Activated CD8-positive, alpha-beta memory T cell treated with anti-CD3 and anti-CD28 coated beads, Interleukin-2, amount 50 U/mL, for 4 hours (primary cell): ENCODE measurements at regions not wholly inside any gene's neighbourhood (a gene's known extent, or its start where the extent isn't known, plus 50 kb on each side); places are given as distances from the start of the nearest gene placed in this dataset.
"Not testable (repeated sequence)": the region's sequence is repeated elsewhere in the genome, so short reads cannot be mapped to it uniquely, and the experiment has no call there.

Source experiments
- DNase-seq: peaks from one replicate; pipeline ENCODE4 v3.0.0-alpha.2; 2020

DNA sequence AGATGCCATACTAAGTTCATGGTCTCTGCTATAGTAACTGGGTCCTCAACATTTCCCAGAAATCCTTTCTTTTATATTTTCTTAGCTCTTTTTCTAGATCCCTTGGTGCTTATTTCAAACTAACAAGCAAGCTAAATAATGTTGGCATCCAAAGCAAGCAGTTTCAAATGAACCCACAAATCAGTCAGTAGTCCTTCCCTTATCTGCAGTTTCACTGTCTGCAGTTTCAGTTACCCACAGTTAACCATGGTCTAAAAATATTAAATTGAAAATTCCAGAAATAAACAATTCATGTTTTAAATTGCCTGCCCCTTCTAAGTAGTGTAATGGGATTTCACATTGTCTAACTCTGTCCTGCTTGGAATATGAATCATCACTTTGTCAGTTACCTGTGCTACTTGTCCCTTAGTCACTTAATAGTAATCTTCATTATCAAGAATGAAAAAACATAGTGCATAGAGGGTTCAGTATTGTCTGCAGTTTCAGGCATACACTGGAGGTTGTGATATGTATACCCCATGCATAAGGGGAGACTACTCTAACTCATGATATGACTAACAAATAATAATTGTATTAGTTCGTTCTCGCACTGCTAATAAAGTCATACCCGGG, 633.7 kb downstream of the MECOM start:
- DNase-seq: no peak

DNA sequence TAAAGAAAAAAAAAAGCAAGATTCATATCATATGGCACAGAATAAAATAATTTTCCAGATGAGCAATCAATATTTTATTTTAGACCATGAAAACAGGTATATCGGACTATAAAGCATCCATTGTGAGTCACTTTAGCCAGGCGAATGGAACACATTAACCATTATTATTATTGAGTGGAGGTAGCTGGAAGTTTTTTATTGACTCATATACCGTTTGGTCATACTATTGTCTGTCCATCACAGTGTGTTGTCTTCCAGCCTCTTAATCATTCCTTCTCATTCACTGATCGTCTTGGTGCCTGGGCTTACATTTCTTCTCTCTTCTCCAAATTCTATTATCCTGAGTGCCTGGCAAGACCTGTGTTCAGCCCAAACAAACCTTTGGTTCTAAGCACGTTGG, 634.8 kb downstream of the MECOM start:
- DNase-seq: no peak

DNA sequence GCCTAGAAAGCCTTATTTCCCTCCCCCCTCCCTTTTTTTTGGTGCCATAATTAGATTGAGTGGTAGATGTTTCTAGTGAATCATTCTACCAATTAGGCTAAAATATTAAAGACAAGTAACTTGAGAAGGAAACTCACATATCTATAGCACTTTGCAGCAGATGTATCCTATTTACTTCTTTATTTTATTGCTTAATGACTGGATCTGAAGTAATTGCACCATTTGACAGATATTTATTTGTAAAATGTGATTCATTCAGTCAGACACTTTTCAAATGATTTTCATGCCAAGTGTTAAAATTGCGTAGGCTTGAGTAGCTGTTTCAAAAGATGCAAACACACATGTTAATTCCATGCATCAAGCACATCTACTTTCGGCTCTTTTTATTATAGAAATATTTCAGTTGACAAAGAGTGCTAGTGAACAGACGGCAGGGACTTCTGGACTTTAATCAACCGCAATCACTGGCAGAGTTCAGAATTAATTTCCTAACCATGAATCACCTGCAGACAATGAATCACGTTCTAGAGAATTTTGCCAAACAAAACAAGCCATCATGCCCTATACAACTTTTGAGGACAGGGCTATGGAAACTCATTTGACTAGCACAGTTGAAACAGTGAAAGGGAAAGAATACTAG, 636.8 kb downstream of the MECOM start:
- no peak for DNase-seq

DNA sequence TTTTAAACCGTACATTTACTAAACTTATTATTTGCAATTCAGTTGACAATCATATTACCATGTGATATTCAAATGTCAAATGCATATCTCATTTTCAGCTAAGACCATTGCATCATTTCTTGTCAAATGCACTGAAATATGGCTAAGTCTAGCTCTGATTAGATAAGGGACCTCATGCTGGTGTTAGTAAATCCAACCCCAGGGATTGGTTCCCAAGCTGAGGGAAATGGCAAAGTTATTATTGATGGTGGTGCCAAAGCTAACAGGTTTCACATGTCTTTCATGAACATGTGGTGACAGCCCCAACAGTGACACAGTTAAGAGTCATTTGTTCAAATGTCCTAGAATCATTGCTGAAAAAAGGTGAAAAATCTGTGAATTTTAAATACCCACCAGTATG, 641.1 kb downstream of the MECOM start:
- DNase-seq: no peak

DNA sequence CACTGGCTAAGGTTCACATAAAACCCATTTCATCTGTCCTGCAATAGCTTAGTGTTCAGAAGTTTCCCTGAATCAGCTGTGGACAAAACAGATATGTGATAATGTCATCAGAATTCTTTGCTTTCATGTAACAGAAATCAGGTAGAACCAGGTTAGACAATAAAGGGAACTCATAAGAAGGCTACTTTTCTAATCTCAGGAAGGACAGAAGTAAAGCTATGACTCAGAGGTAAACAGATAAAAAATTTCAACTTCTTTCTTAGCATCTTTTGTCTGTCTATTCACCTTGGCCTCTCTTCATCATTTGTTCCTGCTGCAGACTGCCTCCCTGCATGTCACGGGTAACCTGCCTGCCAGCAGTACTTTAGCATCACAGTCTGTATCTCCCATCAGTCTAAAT, 643.1 kb downstream of the MECOM start:
- no peak for DNase-seq

DNA sequence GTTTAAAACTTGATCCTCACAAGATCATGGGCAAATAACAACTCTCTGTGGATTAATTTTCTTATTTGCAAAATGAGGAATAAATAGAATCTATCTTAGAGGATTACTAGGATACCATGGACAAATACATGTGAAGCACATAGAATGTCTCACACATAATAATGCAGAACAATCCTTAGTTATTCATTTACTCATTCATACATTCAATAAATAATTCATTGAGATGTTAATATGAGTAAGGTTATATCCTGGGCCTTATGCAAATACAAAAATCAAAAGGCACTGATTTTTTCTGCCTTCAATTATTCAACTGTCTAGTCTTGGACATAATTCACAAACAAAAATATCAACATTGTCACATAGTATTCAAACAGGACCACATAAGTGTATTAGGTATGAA, 654.1 kb downstream of the MECOM start:
- DNase-seq: no peak

DNA sequence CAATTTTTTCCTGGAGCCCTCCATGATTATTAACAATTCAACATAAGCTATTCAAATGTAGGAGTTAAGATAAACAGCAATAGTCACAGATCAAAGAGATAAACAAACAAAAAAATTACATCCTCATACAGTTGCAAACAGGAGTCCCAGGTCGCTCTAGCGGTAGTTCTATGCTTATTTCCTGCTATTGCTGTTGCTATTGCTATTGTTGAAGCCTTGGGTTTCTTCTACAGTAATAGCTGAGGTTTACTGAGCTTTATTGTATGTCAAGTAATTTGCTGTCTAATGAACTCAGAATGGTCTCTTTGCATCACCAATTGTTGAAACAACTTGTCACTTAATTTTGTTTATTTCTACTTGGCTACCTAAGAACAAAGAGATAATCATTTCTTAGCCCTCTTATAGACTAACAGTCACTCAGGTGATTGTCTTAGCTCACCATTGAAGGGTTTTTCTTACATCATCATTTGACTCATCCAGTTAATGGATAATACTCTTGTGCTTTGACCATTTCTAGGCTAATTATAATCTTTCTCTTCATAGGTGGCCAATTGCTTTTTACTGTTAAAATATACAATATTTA, 654.6 kb downstream of the MECOM start:
- DNase-seq: no peak

DNA sequence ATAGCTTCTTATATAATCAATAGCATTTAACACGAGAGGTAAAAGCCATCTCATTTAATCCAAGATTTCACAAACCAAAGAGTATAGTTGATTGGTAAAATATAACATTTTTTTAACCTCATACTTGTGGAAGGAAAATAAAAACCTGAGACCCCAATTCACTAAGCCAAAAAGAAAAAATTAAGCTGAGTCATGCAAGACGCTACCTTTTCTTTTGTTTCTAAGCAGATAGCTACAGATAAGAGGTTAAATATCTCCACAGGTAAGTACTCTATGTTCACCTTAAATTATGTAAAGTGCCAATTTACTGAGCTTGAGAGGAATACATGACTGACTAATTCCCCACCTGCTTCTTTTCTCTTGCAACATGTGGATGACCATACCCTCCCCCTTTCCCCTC, 656.4 kb downstream of the MECOM start:
- DNase-seq: no peak

DNA sequence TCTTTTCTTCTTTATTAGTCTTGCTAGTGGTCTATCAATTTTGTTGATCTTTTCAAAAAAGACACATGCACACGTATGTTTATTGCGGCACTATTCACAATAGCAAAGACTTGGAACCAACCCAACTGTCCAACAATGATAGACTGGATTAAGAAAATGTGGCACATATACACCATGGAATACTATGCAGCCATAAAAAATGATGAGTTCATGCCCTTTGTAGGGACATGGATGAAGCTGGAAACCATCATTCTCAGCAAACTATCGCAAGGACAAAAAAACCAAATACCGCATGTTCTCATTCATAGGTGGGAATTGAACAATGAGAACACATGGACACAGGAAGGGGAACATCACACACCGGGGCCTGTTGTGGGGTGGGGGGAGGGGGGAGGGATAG, 657.1 kb downstream of the MECOM start:
- DNase-seq: not testable (repeated sequence)

DNA sequence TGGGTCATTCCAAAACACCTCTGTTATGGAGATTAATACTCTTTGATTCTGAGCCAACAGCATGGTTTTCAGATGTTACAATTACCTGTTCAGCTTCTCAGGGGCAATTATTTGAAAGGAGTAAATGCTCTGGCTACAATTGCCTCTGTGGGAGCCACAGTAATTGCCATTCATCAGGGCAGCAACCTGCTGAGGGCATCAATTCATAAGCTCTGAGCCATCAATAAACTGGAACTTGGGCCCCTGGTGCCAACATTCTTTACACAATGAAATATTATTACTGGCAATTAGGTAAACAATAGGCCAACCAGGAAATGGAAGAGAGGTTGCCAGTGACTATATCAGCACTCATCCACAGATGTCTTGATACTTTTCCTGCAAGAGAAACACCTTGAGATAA, 660.8 kb downstream of the MECOM start:
- DNase-seq: no peak

DNA sequence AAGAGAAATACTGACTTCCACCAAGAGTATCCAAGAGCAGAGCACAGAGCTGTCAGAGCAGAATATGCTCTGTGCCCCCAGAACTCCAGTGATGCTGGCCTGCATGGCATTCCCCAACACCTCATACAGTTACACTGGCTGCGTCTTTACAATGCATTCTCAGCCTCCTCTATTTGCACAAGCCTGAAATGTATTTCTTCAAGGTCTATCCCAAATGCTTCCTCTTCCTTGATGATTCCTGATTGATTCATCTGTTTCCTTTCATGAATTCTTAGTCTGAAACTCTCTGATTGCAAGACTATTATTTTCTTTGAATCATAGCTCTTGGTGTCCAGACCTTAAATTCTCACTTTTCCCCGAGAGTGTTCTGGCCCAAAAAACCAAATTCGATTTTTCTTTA, 664.7 kb downstream of the MECOM start:
- DNase-seq: no peak

DNA sequence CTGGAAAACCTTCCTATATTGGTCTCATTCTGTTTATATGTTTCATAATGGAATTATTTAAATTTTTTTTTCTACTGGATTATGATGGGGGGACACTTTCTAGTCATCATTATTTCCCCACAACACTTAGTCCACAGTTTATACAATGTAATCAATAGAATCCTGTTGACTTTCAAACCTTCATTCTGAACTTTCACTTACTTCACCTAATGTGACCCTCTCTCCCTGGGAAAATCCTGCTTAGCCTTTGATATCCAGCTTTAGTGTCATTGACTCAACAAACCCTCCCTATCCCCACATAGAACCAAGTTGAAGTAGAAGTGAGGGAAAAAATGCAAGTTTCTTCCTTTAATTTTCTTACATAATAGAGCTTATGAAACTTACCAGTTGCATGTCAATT, 666.0 kb downstream of the MECOM start:
- no peak for DNase-seq

DNA sequence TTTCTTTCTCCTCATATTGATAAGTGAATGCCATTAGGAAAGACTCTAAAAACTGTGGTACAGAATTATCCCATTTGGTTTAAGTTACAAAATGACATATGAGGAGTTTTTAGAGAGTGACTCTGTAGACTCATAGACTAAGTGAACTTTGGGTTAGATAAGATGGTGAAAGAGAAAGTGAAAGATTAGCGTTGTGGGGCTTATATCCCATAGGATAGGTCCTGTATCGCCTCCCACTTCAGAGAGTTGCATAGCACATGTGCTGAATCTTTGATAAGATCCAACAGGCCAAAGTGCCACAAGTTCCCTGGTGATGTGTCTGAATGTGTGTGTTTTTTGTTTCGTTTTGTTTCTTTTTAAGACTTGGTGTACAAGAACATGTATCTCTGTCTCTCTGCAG, 666.9 kb downstream of the MECOM start:
- no peak for DNase-seq

DNA sequence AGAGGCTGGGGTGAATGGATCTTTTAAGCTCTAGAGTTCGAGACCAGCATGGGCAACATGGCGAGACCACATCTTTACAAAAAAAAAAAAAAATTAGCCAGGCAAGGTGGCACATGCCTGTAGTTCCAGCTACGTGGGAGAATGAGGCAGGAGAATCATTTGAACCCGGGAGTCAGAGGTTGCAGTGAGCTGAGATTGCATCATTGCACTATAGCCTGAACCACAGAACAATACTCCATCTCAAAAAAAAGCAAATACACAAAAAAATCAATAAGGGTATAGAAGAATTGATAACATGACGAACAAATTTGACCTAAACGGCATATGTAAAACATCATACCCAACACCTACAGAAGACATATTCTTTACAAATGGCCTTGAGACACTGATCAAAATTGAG, 668.4 kb downstream of the MECOM start:
- DNase-seq: no peak

DNA sequence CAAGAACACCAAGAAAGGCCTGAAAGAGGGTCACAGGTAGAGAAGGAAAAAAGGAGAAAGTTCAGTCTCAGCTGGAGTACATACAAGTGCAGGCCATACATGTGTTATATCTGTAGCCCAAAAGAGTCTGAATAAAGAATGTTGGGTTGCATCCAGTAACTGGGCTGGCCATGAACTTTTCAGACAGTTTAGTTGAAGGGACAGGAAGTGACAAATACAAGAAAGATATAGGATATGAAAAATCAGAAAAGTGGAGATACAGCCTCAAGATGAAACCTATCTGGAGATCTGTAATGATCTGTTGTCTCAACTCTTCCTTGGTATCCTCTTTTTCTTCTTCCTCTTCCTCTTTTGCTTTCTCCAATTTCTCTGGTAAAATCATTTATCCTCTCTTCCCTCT, 671.7 kb downstream of the MECOM start:
- DNase-seq: no peak

DNA sequence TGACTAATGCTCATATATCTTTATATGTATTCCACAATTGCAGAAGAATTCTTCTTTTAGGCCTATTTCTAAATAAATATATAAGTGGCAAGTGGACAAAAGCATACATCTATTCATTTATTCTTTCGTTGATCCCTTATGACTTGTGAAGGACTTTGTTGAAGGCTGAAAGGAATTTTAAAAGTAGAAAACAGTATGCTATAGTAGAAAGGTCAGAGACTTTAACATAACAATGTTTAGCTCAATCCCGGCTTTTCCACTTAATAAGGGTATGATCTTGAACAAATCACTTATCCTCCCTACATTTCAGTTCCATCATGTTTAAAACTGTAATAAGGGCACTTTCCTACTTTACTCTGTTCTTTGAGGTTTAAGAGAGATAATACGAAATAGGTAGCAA, 672.9 kb downstream of the MECOM start:
- no peak for DNase-seq

DNA sequence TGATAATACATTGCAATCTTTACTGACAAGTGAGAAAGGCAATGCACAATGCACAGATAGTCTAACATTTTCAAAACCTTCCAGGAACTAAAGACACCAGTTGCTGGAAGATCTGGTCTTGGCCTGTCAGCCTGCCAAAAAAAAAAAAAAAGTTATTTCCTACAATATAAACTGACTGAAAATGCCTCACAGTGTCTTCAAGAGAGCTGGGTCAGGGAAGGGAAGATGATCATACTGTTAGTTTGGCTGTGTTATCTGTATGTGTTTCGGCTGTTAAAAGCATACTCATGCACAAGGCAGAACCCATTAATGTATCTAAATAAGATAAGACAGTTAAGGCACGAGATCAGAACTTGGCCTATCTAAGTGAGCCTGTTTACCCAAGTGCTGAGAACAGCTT, 673.4 kb downstream of the MECOM start:
- no peak for DNase-seq

DNA sequence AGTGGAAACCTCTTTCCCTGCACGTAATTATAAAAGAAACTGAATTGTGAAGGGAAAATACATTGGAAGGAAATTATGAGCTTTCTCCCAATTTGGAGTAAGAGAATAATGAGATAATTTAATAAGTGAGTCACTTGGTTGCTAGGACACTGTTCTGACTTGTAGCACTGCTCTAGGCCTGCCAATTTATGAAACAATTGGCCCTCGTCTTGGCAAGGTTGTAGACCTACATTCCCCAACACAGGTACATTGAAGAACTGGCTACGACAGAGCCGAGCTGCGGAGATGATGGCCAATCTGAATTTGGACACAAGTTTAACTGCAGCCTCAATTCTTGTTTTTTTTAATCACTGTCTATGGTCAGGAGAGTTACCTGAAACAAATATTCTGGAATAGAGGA, 674.1 kb downstream of the MECOM start:
- DNase-seq: no peak

DNA sequence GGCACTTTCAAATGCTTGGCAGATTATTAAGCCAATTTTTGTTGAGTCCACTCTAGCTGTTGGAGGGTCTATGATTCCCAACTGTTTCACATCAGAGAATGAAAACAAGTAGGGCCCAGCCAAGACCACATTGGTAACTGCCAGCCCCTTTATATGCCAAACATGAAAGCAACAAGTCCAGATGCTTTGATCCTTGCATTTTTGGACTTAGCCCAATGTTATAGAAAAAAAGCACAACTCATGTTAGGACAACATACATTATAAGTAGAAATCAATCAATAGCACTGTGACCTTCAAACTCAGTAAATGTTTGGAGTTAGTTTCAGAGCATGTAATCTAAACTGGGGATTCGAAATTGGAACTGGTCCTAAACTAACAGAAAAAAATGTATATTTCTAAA, 674.7 kb downstream of the MECOM start:
- no peak for DNase-seq

DNA sequence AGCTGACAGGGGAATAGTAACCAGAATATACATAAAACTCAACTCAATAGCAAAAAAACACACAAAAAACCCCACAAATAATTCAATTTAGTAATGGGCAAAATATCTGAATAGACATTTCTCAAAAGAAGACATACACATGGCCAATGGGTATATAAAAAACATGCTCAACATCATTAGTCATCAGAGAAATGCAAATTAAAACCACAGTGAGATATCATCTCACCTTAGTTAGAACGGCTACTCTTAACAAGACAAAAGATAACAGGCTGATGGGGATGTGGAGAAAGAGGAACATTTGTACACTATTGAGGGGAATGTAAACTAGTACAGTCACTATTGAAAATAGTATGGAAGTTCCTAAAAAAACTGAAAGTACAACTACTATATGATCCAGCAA, 678.6 kb downstream of the MECOM start:
- no peak for DNase-seq

DNA sequence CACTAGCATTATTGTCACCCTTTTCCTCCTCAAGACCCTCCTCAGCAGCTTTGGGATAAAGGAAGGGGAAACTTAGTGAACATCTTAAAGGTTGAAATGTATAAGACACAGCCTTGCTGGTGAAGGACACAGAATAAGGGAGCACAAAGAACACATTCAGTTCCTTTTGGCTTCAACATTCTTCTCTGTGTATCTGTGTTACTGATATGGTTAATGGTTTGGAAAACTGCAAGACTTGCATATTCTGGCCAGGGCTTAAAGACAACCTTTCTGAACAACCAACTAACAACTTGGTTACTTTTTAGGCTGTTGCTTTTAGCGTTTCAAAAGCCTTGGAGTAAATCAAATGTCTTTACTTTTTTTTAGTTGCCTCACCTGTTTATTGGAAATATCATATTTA, 680.5 kb downstream of the MECOM start:
- no peak for DNase-seq

DNA sequence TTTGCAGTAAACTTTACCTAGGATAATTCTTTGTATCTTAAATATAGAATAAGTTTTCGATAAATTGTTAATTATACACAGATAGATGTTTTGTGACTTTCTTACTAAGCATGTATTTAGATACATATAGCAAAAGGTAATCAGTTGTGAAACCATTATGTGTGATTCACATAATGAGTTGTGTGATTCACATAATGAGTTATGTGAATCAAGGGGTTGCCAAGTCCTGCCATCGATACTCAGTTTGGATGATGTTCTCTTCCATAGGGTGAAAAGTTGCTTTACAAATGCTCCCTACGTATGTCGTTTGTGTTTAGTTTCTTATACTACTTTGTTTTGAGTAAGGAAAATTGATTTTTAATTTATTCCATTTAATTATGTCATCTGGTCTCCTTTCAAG, 682.1 kb downstream of the MECOM start:
- DNase-seq: no peak

DNA sequence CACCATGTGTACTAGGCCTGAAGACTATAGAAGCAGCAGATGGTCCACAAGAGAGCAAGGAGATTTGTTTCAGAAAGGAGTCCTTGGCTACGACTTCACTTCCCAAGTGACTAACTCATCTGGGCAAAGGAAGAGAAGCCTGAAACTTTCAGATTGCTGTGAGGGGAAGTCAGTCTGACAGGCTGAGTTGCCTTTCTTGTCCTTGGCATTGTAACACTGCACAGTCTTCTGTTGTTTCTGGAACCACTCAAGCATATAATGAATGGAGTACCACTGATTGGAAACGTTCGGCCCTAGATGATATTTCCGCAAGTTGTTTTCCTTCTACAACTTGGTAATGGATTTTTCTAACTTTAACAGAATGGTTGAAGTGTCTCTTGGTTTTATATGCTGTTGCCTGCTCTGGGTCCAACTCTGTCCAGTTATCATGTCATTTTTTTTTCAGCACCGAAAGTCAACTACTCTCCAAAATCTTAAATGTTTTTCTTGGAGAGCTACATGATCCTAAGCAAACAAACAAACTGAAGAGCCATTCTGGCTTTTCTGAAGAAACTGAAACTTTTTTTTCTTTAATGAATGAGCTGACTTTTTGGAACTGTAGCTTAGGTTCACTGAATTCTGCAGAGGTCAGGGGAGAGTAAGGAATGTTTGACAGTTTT, 685.7 kb downstream of the MECOM start:
- DNase-seq: no peak

DNA sequence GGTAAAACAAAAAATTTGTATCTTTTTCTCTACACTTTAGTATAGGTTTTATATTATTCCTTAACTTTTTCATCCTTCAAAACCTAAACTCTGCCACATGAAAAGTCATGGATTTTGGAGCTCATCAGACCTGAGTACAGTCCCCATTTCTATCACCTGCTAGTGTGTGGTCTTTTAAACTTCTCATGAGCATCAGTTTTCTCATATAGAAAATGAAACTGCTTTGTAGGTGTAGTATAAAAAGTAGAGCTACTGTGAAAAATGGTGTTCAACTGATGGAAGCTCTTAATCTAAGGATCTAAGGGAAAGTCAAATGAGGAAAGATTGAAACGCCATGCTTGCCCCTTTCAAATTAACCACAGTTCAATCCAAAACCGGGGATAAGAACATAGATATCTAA, 686.5 kb downstream of the MECOM start:
- DNase-seq: no peak

DNA sequence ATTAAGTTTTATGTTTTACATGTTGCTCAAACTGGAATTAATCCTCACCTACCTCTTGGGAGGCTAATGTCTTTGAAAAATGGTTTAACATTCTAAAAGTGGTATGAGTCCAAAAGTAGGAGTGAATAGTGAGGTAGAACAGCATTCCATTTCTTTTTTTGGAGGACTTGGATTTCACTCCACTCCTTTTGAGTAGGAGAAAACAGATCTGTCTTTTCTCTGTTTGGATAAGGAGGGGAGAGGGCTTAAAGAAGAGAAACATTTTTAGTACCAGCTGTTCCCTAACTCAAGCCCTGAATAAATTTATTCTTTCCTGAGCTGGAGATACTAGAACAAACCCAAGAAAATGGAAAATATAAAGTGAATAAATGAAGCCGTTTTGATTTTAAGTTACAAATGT, 687.9 kb downstream of the MECOM start:
- DNase-seq: no peak
